Upper lobe of left lung (tissue), 4 donors: ENCODE measurements at regions not wholly inside any gene's neighbourhood (a gene's known extent, or its start where the extent isn't known, plus 50 kb on each side); places are given as distances from the start of the nearest gene placed in this dataset.

Experiments used
- CTCF ChIP-seq, 6 experiments: fragments of 450-650 bp in 4 of 6; fragments of 200-600 bp in 2 of 6; sonication (generic) in 2 of 6; IDR thresholded peaks; one replicate each; pipeline ENCODE4 v1.5.1; 2016 to 2019; ENCODE audit warnings: antibody characterized with exemption in 6 of 6
- POLR2A ChIP-seq, 4 donors: fragments of 450-650 bp; IDR thresholded peaks; one replicate each; pipeline ENCODE4 v1.5.1; 2016 to 2017; ENCODE audit warnings: antibody characterized with exemption in 4 of 4, mild to moderate bottlenecking in 2 of 4

- TF ChIP-seq CTCF (IDR thresholded peaks at IDR 0.05) (no peak), POLR2A (IDR thresholded peaks at IDR 0.05) (no peak)
These were observed 292.2 kb upstream of the TAC1 start for GRCh38 chr7:97439637-97440214.
